Activated CD8-positive, alpha-beta memory T cell treated with anti-CD3 and anti-CD28 coated beads, Interleukin-2, amount 50 U/mL, for 1 hour (primary cell): ENCODE measurements at regions not wholly inside any gene's neighbourhood (a gene's known extent, or its start where the extent isn't known, plus 50 kb on each side); places are given as distances from the start of the nearest gene placed in this dataset.

Experiments
- DNase-seq: peaks from one replicate; pipeline ENCODE4 v3.0.0-alpha.2; 2020; ENCODE audit errors: extremely low read depth

GRCh38 chr22:48752451-48753380, 1075.0 kb downstream of the BRD1 start:
- no peak for DNase-seq

- no peak for DNase-seq
Measured at GRCh38 chr22:48751539-48752437, 1075.9 kb downstream of the BRD1 start.

- DNase-seq = no peak
Measured at GRCh38 chr22:48750826-48751440, 1076.7 kb downstream of the BRD1 start.

GRCh38 chr22:48750282-48750681, 1077.4 kb downstream of the BRD1 start:
- DNase-seq = no peak

GRCh38 chr22:48749555-48750227, 1078.0 kb downstream of the BRD1 start:
- DNase-seq = no peak

GRCh38 chr22:48748860-48749554, 1078.7 kb downstream of the BRD1 start:
- no peak for DNase-seq

- DNase-seq = no peak
Measured at GRCh38 chr22:48748113-48748859, 1079.4 kb downstream of the BRD1 start.

GRCh38 chr22:48746789-48747425, 1080.8 kb downstream of the BRD1 start:
- no peak for DNase-seq

GRCh38 chr22:48745842-48746788, 1081.6 kb downstream of the BRD1 start:
- DNase-seq = no peak

- DNase-seq = no peak
Measured at GRCh38 chr22:48744967-48745841, 1082.5 kb downstream of the BRD1 start.

GRCh38 chr22:48744283-48744641, 1083.4 kb downstream of the BRD1 start:
- no peak for DNase-seq

GRCh38 chr22:48743601-48744282, 1083.9 kb downstream of the BRD1 start:
- no peak for DNase-seq

GRCh38 chr22:48742556-48743343, 1084.9 kb downstream of the BRD1 start:
- DNase-seq = no peak

- no peak for DNase-seq
Measured at GRCh38 chr22:48742191-48742555, 1085.5 kb downstream of the BRD1 start.

- DNase-seq = no peak
Measured at GRCh38 chr22:48741540-48741939, 1086.1 kb downstream of the BRD1 start.

- no peak for DNase-seq
Measured at GRCh38 chr22:48740731-48741405, 1086.8 kb downstream of the BRD1 start.
